Kidney epithelial cell (primary cell): ENCODE measurements at regions not wholly inside any gene's neighbourhood (a gene's known extent, or its start where the extent isn't known, plus 50 kb on each side); places are given as distances from the start of the nearest gene placed in this dataset.
"Not testable (repeated sequence)": the region's sequence is repeated elsewhere in the genome, so short reads cannot be mapped to it uniquely, and the experiment has no call there.

Source experiments
- DNase-seq: peaks from one replicate; pipeline ENCODE4 v3.0.0-alpha.2; 2010; ENCODE audit warnings: low read depth
- H3K27me3 ChIP-seq: 2 replicates; pipeline ENCODE4 v1.6.0; 2011; ENCODE audit warnings: low read length; ENCODE audit not compliant: control insufficient read depth, insufficient read depth
- H3K36me3 ChIP-seq: 2 replicates; pipeline ENCODE4 v1.5.1; 2011; ENCODE audit warnings: low read length; ENCODE audit not compliant: control insufficient read depth, insufficient read depth
- H3K4me3 ChIP-seq: 2 replicates; pipeline ENCODE4 v1.5.1; 2011; ENCODE audit warnings: low read depth, mild to moderate bottlenecking, control low read depth, low read length
- TF ChIP-seq, protein P1 (sequence below): IDR thresholded peaks from 2 replicates; pipeline ENCODE4 v1.5.1; 2011; ENCODE audit warnings: mild to moderate bottlenecking, moderate library complexity, low read length, control low read depth, inconsistent platforms; ENCODE audit not compliant: insufficient read depth, poor library complexity, severe bottlenecking

DNA sequence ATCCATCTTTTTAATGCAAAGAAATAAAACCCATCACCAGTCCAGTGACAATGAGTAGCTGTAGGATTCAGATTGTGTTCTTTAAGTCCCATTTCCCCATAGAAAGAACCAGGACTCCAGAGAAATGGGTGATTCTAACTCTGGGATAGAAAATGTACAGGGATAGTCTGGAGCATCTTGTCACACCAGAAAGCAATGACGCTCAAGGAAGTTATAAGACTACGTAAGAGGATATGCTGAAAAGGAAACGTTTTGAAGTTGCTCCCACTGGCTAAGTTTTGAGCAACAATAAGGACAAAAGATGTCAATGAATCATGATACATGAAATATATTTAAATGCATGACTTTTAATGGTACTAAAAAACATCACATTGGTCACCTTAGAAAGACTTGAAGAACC, 360.1 kb downstream of the DLEU7 start:
- Histone ChIP-seq H3K36me3 (no peaks in the 10 kb centered on the region), H3K27me3 (no peaks in the 10 kb centered on the region), H3K4me3 (no peak overlapping the region)
- TF ChIP-seq, protein P1, sequence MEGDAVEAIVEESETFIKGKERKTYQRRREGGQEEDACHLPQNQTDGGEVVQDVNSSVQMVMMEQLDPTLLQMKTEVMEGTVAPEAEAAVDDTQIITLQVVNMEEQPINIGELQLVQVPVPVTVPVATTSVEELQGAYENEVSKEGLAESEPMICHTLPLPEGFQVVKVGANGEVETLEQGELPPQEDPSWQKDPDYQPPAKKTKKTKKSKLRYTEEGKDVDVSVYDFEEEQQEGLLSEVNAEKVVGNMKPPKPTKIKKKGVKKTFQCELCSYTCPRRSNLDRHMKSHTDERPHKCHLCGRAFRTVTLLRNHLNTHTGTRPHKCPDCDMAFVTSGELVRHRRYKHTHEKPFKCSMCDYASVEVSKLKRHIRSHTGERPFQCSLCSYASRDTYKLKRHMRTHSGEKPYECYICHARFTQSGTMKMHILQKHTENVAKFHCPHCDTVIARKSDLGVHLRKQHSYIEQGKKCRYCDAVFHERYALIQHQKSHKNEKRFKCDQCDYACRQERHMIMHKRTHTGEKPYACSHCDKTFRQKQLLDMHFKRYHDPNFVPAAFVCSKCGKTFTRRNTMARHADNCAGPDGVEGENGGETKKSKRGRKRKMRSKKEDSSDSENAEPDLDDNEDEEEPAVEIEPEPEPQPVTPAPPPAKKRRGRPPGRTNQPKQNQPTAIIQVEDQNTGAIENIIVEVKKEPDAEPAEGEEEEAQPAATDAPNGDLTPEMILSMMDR = no peak
- no peak for DNase-seq

DNA sequence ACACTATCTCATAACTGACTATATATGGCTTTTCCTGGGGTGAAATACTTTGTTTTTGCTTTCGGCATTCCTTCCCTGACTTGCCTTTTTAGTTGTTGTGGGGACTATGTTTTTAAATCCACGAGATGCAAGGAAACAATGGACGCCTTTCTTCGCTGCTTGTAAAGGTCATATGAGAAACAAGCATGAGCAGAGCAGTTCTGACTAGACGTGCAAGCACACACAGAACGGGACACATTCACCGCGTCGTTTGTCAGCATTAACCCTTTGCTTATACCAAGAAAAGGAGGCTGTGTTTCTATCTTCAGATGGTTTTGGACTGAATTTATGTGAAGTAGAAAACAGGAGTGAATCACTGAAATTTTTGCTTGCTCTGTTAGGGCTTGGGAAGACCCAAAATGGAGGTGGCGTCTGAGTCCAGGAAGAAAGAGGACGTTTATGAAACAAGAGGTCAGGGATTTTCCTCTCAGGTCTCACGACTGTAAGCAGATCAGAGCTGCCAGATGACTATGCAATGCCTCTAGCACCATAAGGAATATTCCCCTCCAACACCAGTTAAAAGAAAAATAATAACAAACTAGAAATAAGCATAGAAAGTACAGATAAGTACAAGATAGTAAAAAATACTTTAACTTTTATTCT, 358.9 kb downstream of the DLEU7 start:
- Histone ChIP-seq H3K4me3 (no peak overlapping the region), H3K27me3 (no peaks in the 10 kb centered on the region), H3K36me3 (no peaks in the 10 kb centered on the region)
- no peak for DNase-seq
- TF ChIP-seq, protein P1 = no peak

GRCh38 chr13:50485979-50486935, 357.2 kb downstream of the DLEU7 start:
- TF ChIP-seq, protein P1 = no peak
- Histone ChIP-seq H3K36me3 (no peaks in the 10 kb centered on the region), H3K4me3 (no peak overlapping the region), H3K27me3 (no peaks in the 10 kb centered on the region)
- DNase-seq = no peak

GRCh38 chr13:50493683-50494082, 349.8 kb downstream of the DLEU7 start:
- no peaks in the 10 kb centered on the region for H3K27me3 ChIP-seq
- H3K36me3 ChIP-seq = no peaks in the 10 kb centered on the region
- H3K4me3 ChIP-seq = no peak overlapping the region
- DNase-seq = no peak
- TF ChIP-seq, protein P1 = no peak

DNA sequence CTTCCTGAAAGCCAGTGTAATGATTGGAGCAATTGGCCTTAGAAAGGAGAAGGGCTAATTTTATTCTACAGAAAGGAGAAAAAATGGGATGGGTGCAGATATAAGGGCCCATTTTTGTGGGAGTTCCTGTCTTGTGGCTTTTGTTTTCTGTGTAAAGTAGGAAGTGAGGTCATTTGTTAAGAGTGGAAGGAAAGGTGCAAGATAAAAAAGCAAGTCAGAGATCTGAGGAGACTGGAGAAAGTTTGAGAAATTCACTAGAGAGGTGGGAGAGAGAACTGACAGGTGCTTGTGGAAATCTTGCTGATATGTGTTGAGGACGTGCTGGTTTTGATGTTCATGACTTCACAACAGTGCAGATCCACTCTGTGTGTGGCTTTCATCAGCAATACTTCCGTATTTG, 349.4 kb downstream of the DLEU7 start:
- DNase-seq = no peak
- TF ChIP-seq, protein P1 = no peak

GRCh38 chr13:50503212-50503611, 340.3 kb downstream of the DLEU7 start:
- not testable (repeated sequence) for H3K4me3 ChIP-seq, H3K27me3 ChIP-seq, DNase-seq, H3K36me3 ChIP-seq

More for the DNA sequence above, 349.4 kb downstream of the DLEU7 start:
- H3K36me3 ChIP-seq = no peaks in the 10 kb centered on the region
- H3K27me3 ChIP-seq = no peaks in the 10 kb centered on the region
- H3K4me3 ChIP-seq = no peak overlapping the region
